Osteoblast (primary cell): ENCODE measurements at regions not wholly inside any gene's neighbourhood (a gene's known extent, or its start where the extent isn't known, plus 50 kb on each side); places are given as distances from the start of the nearest gene placed in this dataset.

Experiments
- DNase-seq: peaks from one replicate; pipeline ENCODE4 v3.0.0; 2011; ENCODE audit warnings: low spot score, mixed read lengths; ENCODE audit not compliant: insufficient read length; ENCODE audit errors: missing footprints
- H2AFZ ChIP-seq: 2 replicates; pipeline ENCODE4 v1.6.0; 2011; ENCODE audit warnings: mild to moderate bottlenecking, low read length
- H3K27ac ChIP-seq: 2 replicates; pipeline ENCODE4 v1.5.1; 2011; ENCODE audit warnings: mild to moderate bottlenecking, low read depth, low read length, moderate library complexity
- H3K27me3 ChIP-seq: 2 replicates; pipeline ENCODE4 v1.6.0; 2012; ENCODE audit warnings: mild to moderate bottlenecking, control low read depth, inconsistent platforms, low read length, moderate library complexity; ENCODE audit not compliant: insufficient read depth
- H3K36me3 ChIP-seq: 2 replicates; pipeline ENCODE4 v1.5.1; 2011; ENCODE audit warnings: mild to moderate bottlenecking, low read length, control low read depth, moderate library complexity; ENCODE audit not compliant: insufficient read depth
- H3K4me1 ChIP-seq: 2 replicates; pipeline ENCODE4 v1.5.1; 2011; ENCODE audit warnings: mild to moderate bottlenecking, low read length, control low read depth, moderate library complexity; ENCODE audit not compliant: insufficient read depth
- H3K4me2 ChIP-seq: 2 replicates; pipeline ENCODE4 v1.6.0; 2011; ENCODE audit warnings: mild to moderate bottlenecking, low read length; ENCODE audit not compliant: insufficient read depth
- H3K4me3 ChIP-seq: fragments of 200-600 bp; sonication (generic); 3 replicates; pipeline ENCODE4 v1.5.1; 2012; ENCODE audit warnings: mild to moderate bottlenecking, low read length, inconsistent platforms; ENCODE audit not compliant: insufficient read depth
- H3K79me2 ChIP-seq: 2 replicates; pipeline ENCODE4 v1.6.0; 2012; ENCODE audit warnings: mild to moderate bottlenecking, low read length, control low read depth, inconsistent platforms; ENCODE audit not compliant: insufficient read depth
- H3K9me3 ChIP-seq: 2 replicates; pipeline ENCODE4 v1.5.1; 2011; ENCODE audit warnings: low read depth, low read length, control low read depth
- H4K20me1 ChIP-seq: 2 replicates; pipeline ENCODE4 v1.6.0; 2012; ENCODE audit warnings: mild to moderate bottlenecking, low read length, control low read depth; ENCODE audit not compliant: insufficient read depth
- TF ChIP-seq, protein P1 (sequence below): IDR thresholded peaks from 2 replicates; pipeline ENCODE4 v1.5.1; 2011; ENCODE audit warnings: mild to moderate bottlenecking, low read depth, low read length, moderate library complexity; ENCODE audit errors: extremely low read depth

DNA sequence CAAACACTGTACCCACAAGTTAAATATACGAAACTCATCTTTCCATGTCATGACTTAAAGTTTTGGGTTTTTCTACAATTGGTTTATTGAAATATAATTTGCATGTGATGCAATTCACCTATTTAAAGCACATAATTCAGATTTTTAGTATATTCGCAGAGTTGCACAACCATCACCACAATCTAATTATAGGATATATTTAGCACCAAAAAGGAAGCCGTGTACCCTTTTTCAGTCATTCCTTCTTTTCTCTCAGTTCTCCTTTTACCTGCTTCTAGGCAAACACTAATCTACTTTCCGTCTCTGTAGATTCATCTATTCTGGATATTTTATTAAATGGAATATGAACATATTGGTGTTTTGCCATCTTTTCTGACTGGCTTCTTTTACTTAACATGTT, 1458.1 kb upstream of the TENM4 start:
- H4K20me1 ChIP-seq, result no peaks in the 10 kb centered on the region
- no peaks in the 10 kb centered on the region for H3K4me1 ChIP-seq
- no peak overlapping the region for H3K4me2 ChIP-seq
- no peaks in the 10 kb centered on the region for H3K27me3 ChIP-seq
- no peak overlapping the region for H3K27ac ChIP-seq
- no peaks in the 10 kb centered on the region for H3K79me2 ChIP-seq
- no peaks in the 10 kb centered on the region for H3K9me3 ChIP-seq
- H3K4me3 ChIP-seq, result no peak overlapping the region
- no peak for DNase-seq
- no peaks in the 10 kb centered on the region for H3K36me3 ChIP-seq
- TF ChIP-seq, protein P1, sequence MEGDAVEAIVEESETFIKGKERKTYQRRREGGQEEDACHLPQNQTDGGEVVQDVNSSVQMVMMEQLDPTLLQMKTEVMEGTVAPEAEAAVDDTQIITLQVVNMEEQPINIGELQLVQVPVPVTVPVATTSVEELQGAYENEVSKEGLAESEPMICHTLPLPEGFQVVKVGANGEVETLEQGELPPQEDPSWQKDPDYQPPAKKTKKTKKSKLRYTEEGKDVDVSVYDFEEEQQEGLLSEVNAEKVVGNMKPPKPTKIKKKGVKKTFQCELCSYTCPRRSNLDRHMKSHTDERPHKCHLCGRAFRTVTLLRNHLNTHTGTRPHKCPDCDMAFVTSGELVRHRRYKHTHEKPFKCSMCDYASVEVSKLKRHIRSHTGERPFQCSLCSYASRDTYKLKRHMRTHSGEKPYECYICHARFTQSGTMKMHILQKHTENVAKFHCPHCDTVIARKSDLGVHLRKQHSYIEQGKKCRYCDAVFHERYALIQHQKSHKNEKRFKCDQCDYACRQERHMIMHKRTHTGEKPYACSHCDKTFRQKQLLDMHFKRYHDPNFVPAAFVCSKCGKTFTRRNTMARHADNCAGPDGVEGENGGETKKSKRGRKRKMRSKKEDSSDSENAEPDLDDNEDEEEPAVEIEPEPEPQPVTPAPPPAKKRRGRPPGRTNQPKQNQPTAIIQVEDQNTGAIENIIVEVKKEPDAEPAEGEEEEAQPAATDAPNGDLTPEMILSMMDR, result no peak
- no peak overlapping the region for H2AFZ ChIP-seq

DNA sequence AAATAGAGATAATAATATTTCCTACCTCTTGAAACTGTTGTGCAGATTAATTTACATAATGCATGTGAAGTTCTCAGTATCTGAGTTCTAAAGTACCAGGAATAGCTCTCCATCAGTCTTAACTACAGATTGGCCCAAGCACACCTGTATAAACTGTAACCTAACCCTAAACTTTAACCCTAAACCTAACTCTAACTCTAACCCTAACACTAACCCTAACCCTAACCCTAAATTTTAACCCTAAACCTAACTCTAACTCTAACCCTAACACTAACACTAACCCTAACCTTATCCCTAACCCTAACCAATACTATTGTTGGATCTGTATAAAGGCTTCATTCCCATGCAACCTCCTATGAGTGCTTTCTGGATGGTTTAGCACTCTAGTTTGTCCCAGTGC, 1445.9 kb upstream of the TENM4 start:
- TF ChIP-seq, protein P1, result no peak
- no peaks in the 10 kb centered on the region for H3K36me3 ChIP-seq
- no peaks in the 10 kb centered on the region for H3K79me2 ChIP-seq
- peaks cover 3% of the 10 kb centered on the region for H3K9me3 ChIP-seq
- H3K4me1 ChIP-seq, result no peaks in the 10 kb centered on the region
- no peak for DNase-seq
- H3K27ac ChIP-seq, result no peak overlapping the region
- H3K27me3 ChIP-seq, result no peaks in the 10 kb centered on the region
- H2AFZ ChIP-seq, result no peak overlapping the region
- no peaks in the 10 kb centered on the region for H4K20me1 ChIP-seq
- H3K4me3 ChIP-seq, result no peak overlapping the region
- no peak overlapping the region for H3K4me2 ChIP-seq

DNA sequence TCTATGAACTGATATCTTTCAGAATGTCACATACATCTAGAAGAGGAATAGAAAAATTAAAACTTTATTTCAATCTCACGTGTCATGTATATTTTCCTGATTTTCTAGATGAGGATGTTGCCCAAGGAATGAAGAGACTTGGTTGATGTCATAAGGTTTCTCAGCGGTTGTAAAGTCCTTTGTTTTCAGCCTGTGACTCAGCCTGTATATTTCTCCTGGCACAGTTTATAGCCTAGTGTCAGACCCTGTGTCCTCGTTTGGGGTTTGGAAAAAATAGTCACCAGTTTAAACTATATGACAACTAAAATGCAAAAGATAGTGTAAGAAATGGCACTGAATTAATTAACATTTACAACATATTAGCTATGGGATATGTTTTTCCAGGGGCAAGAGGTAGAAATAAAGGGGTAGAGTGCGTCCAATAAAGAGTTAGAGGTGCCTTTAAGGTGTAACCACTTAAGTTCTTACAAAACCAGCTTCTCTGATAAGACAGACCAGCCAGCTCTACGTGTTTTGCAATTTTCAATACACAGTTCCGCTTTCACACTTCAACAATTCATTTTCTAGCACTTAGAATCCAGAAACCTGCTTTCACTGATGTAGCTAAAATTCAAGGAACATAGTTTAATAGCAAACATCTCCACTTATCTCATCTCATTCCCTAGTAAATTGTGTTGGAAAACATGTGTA, 1432.6 kb upstream of the TENM4 start:
- Histone ChIP-seq H3K27me3 (no peaks in the 10 kb centered on the region), H3K4me3 (no peak overlapping the region), H3K27ac (no peak overlapping the region), H3K36me3 (no peaks in the 10 kb centered on the region), H3K9me3 (no peaks in the 10 kb centered on the region), H2AFZ (no peak overlapping the region), H3K79me2 (no peaks in the 10 kb centered on the region), H3K4me1 (no peaks in the 10 kb centered on the region), H3K4me2 (no peak overlapping the region), H4K20me1 (no peaks in the 10 kb centered on the region)
- TF ChIP-seq, protein P1, result no peak
- DNase-seq, result no peak

DNA sequence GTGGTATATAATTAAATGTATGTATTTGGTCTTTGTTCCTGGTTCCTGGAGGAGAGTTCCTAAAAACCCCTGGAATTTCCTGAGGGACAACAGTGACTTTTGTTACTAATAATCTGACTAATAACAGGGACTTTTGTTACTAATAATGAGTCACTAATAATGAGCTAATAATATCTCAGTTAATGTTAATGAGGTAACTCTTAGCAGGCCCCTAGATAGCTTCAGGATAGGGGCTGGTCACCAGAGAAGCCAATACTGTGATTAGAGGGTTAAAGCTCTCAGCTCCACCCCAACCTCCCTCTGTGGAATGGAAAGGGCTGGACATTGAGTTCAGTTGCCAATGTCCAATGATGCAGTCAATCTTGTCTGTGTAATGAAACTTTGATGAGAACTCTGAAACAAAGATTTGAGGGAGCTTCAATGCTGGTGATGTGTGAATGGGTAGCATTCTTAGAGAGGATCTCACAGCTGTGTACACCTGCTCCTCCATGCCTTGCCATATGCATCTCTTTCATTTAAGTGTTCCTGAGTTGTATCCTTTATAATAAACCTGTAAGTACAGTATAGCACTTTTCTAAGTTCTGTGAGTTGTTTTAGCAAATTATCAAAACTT, 1431.4 kb upstream of the TENM4 start:
- H3K27ac ChIP-seq, result no peak overlapping the region
- H3K4me2 ChIP-seq, result no peak overlapping the region
- H2AFZ ChIP-seq, result no peak overlapping the region
- no peaks in the 10 kb centered on the region for H3K27me3 ChIP-seq
- TF ChIP-seq, protein P1, result no peak
- no peak overlapping the region for H3K4me3 ChIP-seq
- H4K20me1 ChIP-seq, result no peaks in the 10 kb centered on the region
- no peaks in the 10 kb centered on the region for H3K4me1 ChIP-seq
- no peak for DNase-seq
- no peaks in the 10 kb centered on the region for H3K79me2 ChIP-seq
- no peaks in the 10 kb centered on the region for H3K36me3 ChIP-seq
- H3K9me3 ChIP-seq, result no peaks in the 10 kb centered on the region
